Stomach (tissue), 8 donors: ENCODE measurements at regions not wholly inside any gene's neighbourhood (a gene's known extent, or its start where the extent isn't known, plus 50 kb on each side); places are given as distances from the start of the nearest gene placed in this dataset.

Source experiments
- DNase-seq, 2 donors: peaks; one replicate each; pipeline versions ENCODE4 v3.0.0 to v3.0.0-alpha.2; 2013 to 2019
- H3K27ac ChIP-seq, 5 donors: fragments of 200-600 bp in 4 of 5; sonication (generic) in 4 of 5; one replicate each; pipeline ENCODE4 v1.5.1; 2013 to 2019; ENCODE audit warnings: mild to moderate bottlenecking in 1 of 5, moderate library complexity in 1 of 5
- H3K27me3 ChIP-seq, 3 donors: fragments of 200-600 bp; sonication (generic); one replicate each; pipeline ENCODE4 v1.5.1; 2017 to 2019; ENCODE audit warnings: mixed run types in 1 of 3
- H3K36me3 ChIP-seq, 4 donors: fragments of 200-600 bp; sonication (generic); 1 replicate in 3 of 4; 2 replicates in 1 of 4; pipeline ENCODE4 v1.5.1; 2016 to 2019
- H3K4me1 ChIP-seq, 4 donors: fragments of 200-600 bp; sonication (generic); one replicate each; pipeline ENCODE4 v1.5.1; 2016 to 2019
- H3K4me3 ChIP-seq, 4 donors: fragments of 200-600 bp; sonication (generic) in 3 of 4; one replicate each; pipeline ENCODE4 v1.5.1; 2016 to 2019; ENCODE audit warnings: mild to moderate bottlenecking in 1 of 4
- H3K9me3 ChIP-seq, 4 donors: fragments of 200-600 bp; sonication (generic); one replicate each; pipeline ENCODE4 v1.5.1; 2016 to 2019
- CTCF ChIP-seq, 7 experiments: fragments of 450-650 bp in 4 of 7; fragments of 200-600 bp in 3 of 7; sonication (generic) in 3 of 7; IDR thresholded peaks; one replicate each; pipeline ENCODE4 v1.5.1; 2016 to 2019; ENCODE audit warnings: antibody characterized with exemption in 7 of 7, control low read depth in 2 of 7, mild to moderate bottlenecking in 1 of 7
- EP300 ChIP-seq: sonication (generic); formaldehyde crosslinking; IDR thresholded peaks from one replicate; pipeline ENCODE4 v1.6.1; 2017; ENCODE audit warnings: antibody characterized with exemption
- POLR2A ChIP-seq, 4 donors: fragments of 450-650 bp; IDR thresholded peaks; one replicate each; pipeline ENCODE4 v1.6.1; 2016; ENCODE audit warnings: antibody characterized with exemption in 4 of 4, control low read depth in 2 of 4, mild to moderate bottlenecking in 1 of 4, moderate library complexity in 1 of 4
- POLR2AphosphoS5 ChIP-seq, 3 donors: sonication (generic); formaldehyde crosslinking; IDR thresholded peaks; one replicate each; pipeline ENCODE4 v1.6.1; 2016; ENCODE audit warnings: antibody characterized with exemption in 3 of 3
- WGBS, 5 donors: extraction: QIAGEN DNeasy Blood & Tissue Kit in 3 of 5; methylation state at CpG; one replicate each; pipeline versions ENCODE4 v1.1.5 to v1.1.7; 2013 to 2018; 5-methylcytosine and 5-hydroxymethylcytosine counted together
- intact Hi-C: fragments of 100-400 bp; cut with DNase I; formaldehyde crosslinking; loops from one replicate; pipeline ENCODE4 v1.15.1; 2023; ENCODE audit warnings: low total_unique reads
- donor health status: healthy with polysubstance abuse.
- donor health status: Bipolar disorder and iron deficiency.
- donor health status: healthy.

GRCh38 chr12:60644076-60644475 lies 1048.2 kb downstream of the SLC16A7 start:
- H3K27ac ChIP-seq: no peak overlapping the region
- H3K9me3 ChIP-seq: peaks cover 0 to 37% (median 17%) of the 10 kb centered on the region in 4 donors
- H3K4me3 ChIP-seq: no peak overlapping the region
- WGBS, 5 donors: 48 to 61% (median 53%) methylated on average over 1 of the region's 1 CpG
- intact Hi-C loops: no loop called here
- TF ChIP-seq POLR2A (IDR thresholded peaks at IDR 0.05) (no peak), EP300 (no peak), CTCF (IDR thresholded peaks at IDR 0.05) (no peak), POLR2AphosphoS5 (IDR thresholded peaks at IDR 0.05) (no peak)
- H3K27me3 ChIP-seq: no peaks in the 10 kb centered on the region
- H3K4me1 ChIP-seq: no peaks in the 10 kb centered on the region
- no peaks in the 10 kb centered on the region for H3K36me3 ChIP-seq
- no peak for DNase-seq

- H3K27ac ChIP-seq: no peak overlapping the region
- H3K4me3 ChIP-seq: no peak overlapping the region
- WGBS, 5 donors: 58 to 89% (median 73%) methylated on average over 5 of the region's 5 CpGs
- no peaks in the 10 kb centered on the region for H3K36me3 ChIP-seq
- intact Hi-C loops: no loop called here
- H3K27me3 ChIP-seq: no peaks in the 10 kb centered on the region
- DNase-seq: no peak
- no peak for TF ChIP-seq EP300
- no peak for TF ChIP-seq CTCF (IDR thresholded peaks at IDR 0.05)
- no peak for TF ChIP-seq POLR2A (IDR thresholded peaks at IDR 0.05)
- no peak for TF ChIP-seq POLR2AphosphoS5 (IDR thresholded peaks at IDR 0.05)
- H3K9me3 ChIP-seq: peaks cover 0 to 7% (median 0%) of the 10 kb centered on the region in 4 donors
- no peaks in the 10 kb centered on the region for H3K4me1 ChIP-seq
Observed at GRCh38 chr12:60666895-60667294, 1071.1 kb downstream of the SLC16A7 start.

GRCh38 chr12:60672949-60673348 lies 1077.1 kb downstream of the SLC16A7 start:
- Histone ChIP-seq H3K4me1 (no peaks in the 10 kb centered on the region), H3K27ac (no peak overlapping the region), H3K27me3 (no peaks in the 10 kb centered on the region), H3K36me3 (no peaks in the 10 kb centered on the region), H3K9me3 (peaks cover 0 to 12% (median 0%) of the 10 kb centered on the region in 4 donors), H3K4me3 (no peak overlapping the region)
- 67 to 73% (median 71%) methylated on average over 3 of the region's 3 CpGs for WGBS, 5 donors
- no peak for TF ChIP-seq EP300
- no peak for TF ChIP-seq POLR2A (IDR thresholded peaks at IDR 0.05)
- TF ChIP-seq CTCF (IDR thresholded peaks at IDR 0.05): no peak
- TF ChIP-seq POLR2AphosphoS5 (IDR thresholded peaks at IDR 0.05): no peak
- no peak for DNase-seq
- intact Hi-C loops: no loop called here

- 68 to 81% (median 74%) methylated on average over 12 of the region's 12 CpGs for WGBS, 5 donors
- Histone ChIP-seq H3K36me3 (no peaks in the 10 kb centered on the region), H3K4me1 (no peaks in the 10 kb centered on the region), H3K27ac (no peak overlapping the region), H3K27me3 (no peaks in the 10 kb centered on the region), H3K4me3 (no peak overlapping the region), H3K9me3 (peaks cover 0 to 19% (median 3%) of the 10 kb centered on the region in 4 donors)
- intact Hi-C loops: no loop called here
- TF ChIP-seq CTCF (IDR thresholded peaks at IDR 0.05) (no peak), POLR2A (IDR thresholded peaks at IDR 0.05) (no peak), POLR2AphosphoS5 (IDR thresholded peaks at IDR 0.05) (no peak), EP300 (no peak)
- peak in 1 of 2 donors; percentile 5 for DNase-seq
Observed at GRCh38 chr12:60684988-60685655, 1089.3 kb downstream of the SLC16A7 start.
